Ishikawa (cell line): ENCODE measurements at regions not wholly inside any gene's neighbourhood (a gene's known extent, or its start where the extent isn't known, plus 50 kb on each side); places are given as distances from the start of the nearest gene placed in this dataset.

Source experiments
- CEBPB ChIP-seq: IDR thresholded peaks from 2 replicates; pipeline ENCODE4 v1.6.1; 2012
- CREB1 ChIP-seq: IDR thresholded peaks from 2 replicates; pipeline ENCODE4 v1.6.1; 2012; ENCODE audit warnings: low read depth
- EGR1 ChIP-seq: IDR thresholded peaks from 2 replicates; pipeline ENCODE4 v1.6.1; 2012
- EP300 ChIP-seq: IDR thresholded peaks from 2 replicates; pipeline ENCODE4 v1.6.1; 2012; ENCODE audit warnings: borderline replicate concordance
- FOXM1 ChIP-seq: IDR thresholded peaks from 2 replicates; pipeline ENCODE4 v1.6.1; 2012; ENCODE audit warnings: low read depth, borderline replicate concordance
- MAX ChIP-seq: IDR thresholded peaks from 2 replicates; pipeline ENCODE4 v1.6.1; 2012
- NFIC ChIP-seq: IDR thresholded peaks from 2 replicates; pipeline ENCODE4 v1.6.1; 2012
- RAD21 ChIP-seq: IDR thresholded peaks from 2 replicates; pipeline ENCODE4 v1.6.1; 2012; ENCODE audit warnings: low read depth
- REST ChIP-seq: IDR thresholded peaks from 2 replicates; pipeline ENCODE4 v1.6.1; 2012; ENCODE audit warnings: low read depth, mild to moderate bottlenecking
- TAF1 ChIP-seq: IDR thresholded peaks from 2 replicates; pipeline ENCODE4 v1.6.1; 2012; ENCODE audit warnings: low read depth, mild to moderate bottlenecking
- TCF12 ChIP-seq: IDR thresholded peaks from 2 replicates; pipeline ENCODE4 v1.6.1; 2012; ENCODE audit warnings: low read depth
- TEAD4 ChIP-seq: IDR thresholded peaks from 2 replicates; pipeline ENCODE4 v1.6.1; 2012
- USF1 ChIP-seq: IDR thresholded peaks from 2 replicates; pipeline ENCODE4 v1.6.1; 2012
- YY1 ChIP-seq: IDR thresholded peaks from 2 replicates; pipeline ENCODE4 v1.6.1; 2012; ENCODE audit warnings: low read depth
- ZBTB7A ChIP-seq: IDR thresholded peaks from 2 replicates; pipeline ENCODE4 v1.6.1; 2012; ENCODE audit warnings: low read depth

- no peak for TF ChIP-seq EP300
- no peak for TF ChIP-seq EGR1
- TF ChIP-seq ZBTB7A: no peak
- TF ChIP-seq TAF1: no peak
- TF ChIP-seq YY1: no peak
Observed at GRCh38 chr22:34866495-34867131, 199.3 kb upstream of the ISX start.

- TF ChIP-seq FOXM1 (no peak), YY1 (no peak), TCF12 (no peak), ZBTB7A (no peak), NFIC (no peak), EP300 (no peak)
Observed at GRCh38 chr22:34877506-34877905, 188.5 kb upstream of the ISX start.

- TF ChIP-seq EP300: no peak
- no peak for TF ChIP-seq FOXM1
- no peak for TF ChIP-seq REST
- TF ChIP-seq USF1: no peak
- no peak for TF ChIP-seq YY1
- TF ChIP-seq NFIC: no peak
- no peak for TF ChIP-seq RAD21
- TF ChIP-seq MAX: no peak
- TF ChIP-seq TEAD4: no peak
Observed at GRCh38 chr22:34878171-34878570, 187.8 kb upstream of the ISX start.

GRCh38 chr22:34879001-34879400 lies 187.0 kb upstream of the ISX start:
- TF ChIP-seq RAD21: no peak
- TF ChIP-seq TEAD4: no peak
- no peak for TF ChIP-seq USF1

GRCh38 chr22:34880662-34881061 lies 185.3 kb upstream of the ISX start:
- TF ChIP-seq FOXM1 (no peak), MAX (no peak), RAD21 (no peak), USF1 (no peak), TCF12 (no peak), ZBTB7A (no peak), NFIC (no peak), REST (no peak), YY1 (no peak), CEBPB (no peak), EP300 (no peak), EGR1 (no peak), TAF1 (no peak), CREB1 (no peak), TEAD4 (no peak)

GRCh38 chr22:34881453-34881852 lies 184.5 kb upstream of the ISX start:
- TF ChIP-seq REST (no peak), TAF1 (no peak), FOXM1 (no peak), MAX (no peak), YY1 (no peak), NFIC (no peak), TCF12 (no peak), EGR1 (no peak), RAD21 (no peak), CEBPB (no peak)
